SK-N-MC (cell line): ENCODE measurements at regions not wholly inside any gene's neighbourhood (a gene's known extent, or its start where the extent isn't known, plus 50 kb on each side); places are given as distances from the start of the nearest gene placed in this dataset.

Experiments
- EZH2 ChIP-seq: fragments of 200-600 bp; sonication (generic); IDR thresholded peaks from one replicate; pipeline ENCODE4 v1.6.1; 2017; ENCODE audit warnings: antibody characterized with exemption
- FOXP2 ChIP-seq: optimal IDR thresholded peaks from 2 replicates; pipeline ENCODE3; 2011; ENCODE audit warnings: mild to moderate bottlenecking, moderate library complexity; ENCODE audit not compliant: insufficient read depth; ENCODE audit errors: extremely low read length, control extremely low read depth
- POLR2AphosphoS5 ChIP-seq: IDR thresholded peaks from 2 replicates; pipeline ENCODE4 v1.6.1; 2012; ENCODE audit warnings: mild to moderate bottlenecking, low read depth, low read length, borderline replicate concordance

DNA sequence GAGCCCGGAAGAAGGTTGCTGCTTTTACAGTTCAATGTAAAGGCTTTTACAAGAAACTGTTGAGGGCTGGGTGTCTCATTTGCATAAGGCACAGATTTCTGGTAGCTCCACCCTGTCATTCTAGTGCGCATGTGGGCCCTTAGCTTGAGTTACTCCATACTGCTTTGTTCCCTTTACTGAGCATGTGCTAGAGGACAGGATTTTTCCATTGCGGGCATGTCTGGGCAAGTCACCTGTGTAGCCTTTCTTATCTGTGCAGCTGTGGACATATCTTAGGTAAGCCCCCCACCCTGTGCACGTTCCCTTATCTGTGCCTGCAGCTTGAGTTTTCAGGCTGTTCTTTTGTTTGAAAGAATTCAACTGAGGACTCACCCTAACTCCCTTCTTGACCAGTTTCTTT, 56.2 kb upstream of the ARHGAP5 start:
- no peak for TF ChIP-seq EZH2
- TF ChIP-seq POLR2AphosphoS5: no peak
- TF ChIP-seq FOXP2: no peak
